GM12875 (cell line): ENCODE measurements at regions not wholly inside any gene's neighbourhood (a gene's known extent, or its start where the extent isn't known, plus 50 kb on each side); places are given as distances from the start of the nearest gene placed in this dataset.

Source experiments
- H3K4me3 ChIP-seq: one replicate; pipeline ENCODE4 v1.5.1; 2011; ENCODE audit warnings: low read depth, low read length, control low read depth
- TF ChIP-seq, protein P1 (sequence below): IDR thresholded peaks from 2 replicates; pipeline ENCODE4 v1.5.1; 2011; ENCODE audit warnings: low read depth, mild to moderate bottlenecking, control low read depth, inconsistent platforms, low read length, moderate library complexity, borderline replicate concordance; ENCODE audit not compliant: insufficient read depth

DNA sequence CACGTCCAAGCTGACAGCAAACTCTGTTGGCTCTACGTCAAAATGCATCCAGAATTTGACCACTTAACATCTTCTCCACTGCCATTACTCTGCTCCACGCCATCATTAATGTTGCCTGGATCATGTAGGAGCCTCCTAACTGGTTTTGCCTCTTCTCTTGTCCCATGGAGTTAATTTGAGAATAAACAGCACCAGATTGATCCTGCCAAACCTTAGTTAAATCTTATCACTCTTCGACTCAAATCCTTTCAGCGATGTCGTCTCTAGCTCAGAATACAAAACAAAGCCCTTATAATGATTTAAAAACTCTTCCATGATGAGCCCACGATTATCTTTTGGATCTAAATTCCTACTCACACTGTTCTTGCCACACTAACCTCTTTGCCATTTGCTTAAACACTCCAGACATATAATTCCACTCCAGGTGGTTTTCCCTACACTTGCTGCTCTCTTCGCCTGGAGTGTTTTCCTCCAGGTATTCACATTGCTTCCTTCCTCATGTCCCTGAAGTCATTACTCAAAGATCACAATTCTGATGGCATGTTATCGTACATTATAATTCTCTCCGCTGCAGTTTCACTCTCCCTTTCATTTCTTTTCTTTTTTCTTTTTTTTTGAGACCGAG lies 90.7 kb upstream of the KCNK2 start:
- TF ChIP-seq, protein P1, sequence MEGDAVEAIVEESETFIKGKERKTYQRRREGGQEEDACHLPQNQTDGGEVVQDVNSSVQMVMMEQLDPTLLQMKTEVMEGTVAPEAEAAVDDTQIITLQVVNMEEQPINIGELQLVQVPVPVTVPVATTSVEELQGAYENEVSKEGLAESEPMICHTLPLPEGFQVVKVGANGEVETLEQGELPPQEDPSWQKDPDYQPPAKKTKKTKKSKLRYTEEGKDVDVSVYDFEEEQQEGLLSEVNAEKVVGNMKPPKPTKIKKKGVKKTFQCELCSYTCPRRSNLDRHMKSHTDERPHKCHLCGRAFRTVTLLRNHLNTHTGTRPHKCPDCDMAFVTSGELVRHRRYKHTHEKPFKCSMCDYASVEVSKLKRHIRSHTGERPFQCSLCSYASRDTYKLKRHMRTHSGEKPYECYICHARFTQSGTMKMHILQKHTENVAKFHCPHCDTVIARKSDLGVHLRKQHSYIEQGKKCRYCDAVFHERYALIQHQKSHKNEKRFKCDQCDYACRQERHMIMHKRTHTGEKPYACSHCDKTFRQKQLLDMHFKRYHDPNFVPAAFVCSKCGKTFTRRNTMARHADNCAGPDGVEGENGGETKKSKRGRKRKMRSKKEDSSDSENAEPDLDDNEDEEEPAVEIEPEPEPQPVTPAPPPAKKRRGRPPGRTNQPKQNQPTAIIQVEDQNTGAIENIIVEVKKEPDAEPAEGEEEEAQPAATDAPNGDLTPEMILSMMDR, result no peak
- H3K4me3 ChIP-seq, result no peak overlapping the region

DNA sequence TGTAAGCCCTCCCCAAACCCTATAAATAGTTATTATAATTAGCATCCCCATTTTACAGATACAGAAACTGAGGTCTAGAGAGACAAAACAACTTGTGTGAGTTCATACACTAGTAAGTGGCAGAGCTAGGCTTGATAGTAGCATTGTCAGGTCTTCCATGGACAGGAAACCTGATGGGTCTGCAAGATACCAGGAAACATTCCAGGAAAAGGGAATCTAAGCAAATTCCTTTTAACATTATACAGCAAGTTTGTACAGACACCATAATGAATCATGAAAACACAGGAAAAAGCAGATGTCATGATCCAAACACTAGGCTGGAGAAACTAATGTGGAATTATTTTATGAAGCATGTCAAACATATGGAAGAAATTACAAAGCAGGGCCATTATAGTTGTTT lies 89.1 kb upstream of the KCNK2 start:
- TF ChIP-seq, protein P1, result no peak
- H3K4me3 ChIP-seq, result no peak overlapping the region

DNA sequence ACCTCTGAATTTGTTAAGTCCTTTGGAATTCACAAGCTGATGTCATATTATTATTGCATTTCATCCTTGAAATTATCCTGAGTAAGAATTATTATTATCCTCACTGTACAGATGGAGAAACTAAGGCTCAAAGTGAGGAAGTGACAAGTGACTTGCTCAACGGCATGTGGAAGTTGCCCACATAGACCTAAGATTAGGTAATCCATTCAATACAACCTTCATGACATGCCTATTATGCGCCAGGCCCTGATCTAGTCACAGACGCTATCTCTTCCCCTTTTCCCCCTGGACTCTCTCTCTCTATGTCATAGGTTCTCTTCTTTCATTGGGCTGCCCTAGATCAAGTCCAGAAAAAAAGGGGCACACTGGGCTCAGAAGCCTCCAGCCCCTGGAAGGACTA lies 84.9 kb upstream of the KCNK2 start:
- no peak overlapping the region for H3K4me3 ChIP-seq
- TF ChIP-seq, protein P1, result no peak

DNA sequence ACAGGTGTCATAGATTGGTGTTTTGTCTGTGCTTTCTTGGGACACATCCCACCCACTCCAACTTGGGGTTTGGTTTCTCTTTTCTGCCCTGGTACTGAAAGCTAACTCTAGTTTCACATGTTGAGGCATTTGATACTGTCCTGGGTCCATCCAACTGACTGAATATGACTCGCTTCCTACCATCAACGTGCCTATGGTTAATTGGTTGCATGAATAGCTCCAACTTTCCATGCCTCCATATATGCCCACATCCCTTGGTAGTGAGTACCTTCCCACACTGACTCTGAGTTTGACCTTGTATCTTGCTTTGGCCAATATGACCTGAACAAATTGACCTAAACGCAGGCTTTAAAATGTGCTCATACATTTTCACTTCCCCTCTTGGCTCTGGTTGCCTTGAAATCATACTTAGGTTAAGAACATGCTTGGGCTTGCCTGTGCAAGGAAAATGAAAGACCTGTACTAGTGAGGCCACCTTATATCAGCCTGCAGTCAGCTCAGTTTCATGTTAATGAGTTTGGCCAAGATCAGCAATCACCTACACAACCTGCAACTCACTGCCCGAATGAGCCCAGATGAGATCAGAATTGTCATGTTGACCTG lies 81.0 kb upstream of the KCNK2 start:
- TF ChIP-seq, protein P1, result no peak
- H3K4me3 ChIP-seq, result no peak overlapping the region

DNA sequence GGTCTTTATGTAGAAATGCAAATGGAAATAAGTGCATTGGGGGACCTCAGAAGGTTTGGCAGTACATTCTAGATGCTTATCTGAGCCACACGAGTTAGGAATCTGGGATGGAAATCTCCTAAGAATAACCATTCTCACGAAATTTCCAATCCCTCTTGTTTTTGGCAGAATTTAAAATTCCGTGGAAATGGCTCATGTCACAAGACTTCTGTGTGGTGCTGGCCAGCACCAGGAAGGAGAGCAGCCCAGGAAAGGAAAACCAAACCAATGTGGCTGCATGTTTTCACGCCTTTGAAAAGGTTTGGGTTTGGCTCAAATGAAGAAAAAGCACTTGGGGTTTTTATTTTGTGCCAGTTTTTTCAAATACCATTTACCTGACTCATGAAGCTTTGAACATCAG lies 80.1 kb upstream of the KCNK2 start:
- no peak overlapping the region for H3K4me3 ChIP-seq
- TF ChIP-seq, protein P1, result no peak

DNA sequence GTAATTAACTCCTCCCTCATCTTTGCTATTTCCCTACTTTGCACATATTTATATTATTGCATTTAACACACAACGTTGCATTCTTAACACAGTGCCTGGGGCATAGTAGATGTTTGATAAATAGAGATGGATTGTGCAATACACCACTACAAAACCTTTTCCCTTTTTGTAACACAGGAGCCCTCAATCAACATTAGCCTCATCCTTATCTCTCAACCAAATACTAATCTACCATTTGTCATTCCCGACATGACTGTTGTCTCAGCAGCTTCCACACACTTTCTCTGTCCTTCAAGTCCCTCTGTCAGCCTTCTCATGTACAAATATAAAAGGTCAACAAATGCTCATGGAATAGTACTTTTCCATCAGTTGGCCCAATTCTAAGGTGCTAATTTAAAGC lies 78.9 kb upstream of the KCNK2 start:
- TF ChIP-seq, protein P1, result no peak
- no peak overlapping the region for H3K4me3 ChIP-seq

DNA sequence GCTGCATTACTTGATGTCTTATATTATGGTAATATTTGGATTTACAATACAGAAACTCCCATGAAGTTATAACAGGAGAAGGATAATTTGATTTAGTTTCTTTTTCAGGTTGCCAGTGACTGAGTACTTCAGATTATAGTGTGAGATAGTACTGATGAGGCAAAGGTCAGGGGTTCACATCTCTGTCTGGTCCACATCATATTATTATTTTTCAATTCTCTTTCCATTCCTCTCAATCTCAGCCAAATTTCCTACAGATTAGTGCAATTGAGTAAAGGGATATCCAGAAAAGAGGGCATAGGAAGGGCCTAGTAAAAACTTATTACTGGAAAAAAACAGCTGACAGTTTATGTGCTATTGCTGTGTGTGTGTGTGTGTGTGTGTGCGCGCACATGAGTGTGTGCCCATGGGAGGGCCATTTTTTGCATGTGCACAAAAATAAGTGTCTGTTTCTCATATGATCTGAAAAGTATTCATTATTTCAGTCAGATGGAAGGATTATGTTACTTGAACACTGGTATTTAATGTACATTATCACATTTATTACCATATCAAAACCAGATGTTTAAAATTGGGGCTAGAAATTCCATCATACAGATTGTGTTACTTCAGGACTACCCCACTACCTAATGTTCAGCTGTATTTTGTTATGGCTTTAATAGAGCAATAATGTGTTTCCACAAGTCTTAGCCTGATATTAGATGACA lies 78.3 kb upstream of the KCNK2 start:
- H3K4me3 ChIP-seq, result no peak overlapping the region
- TF ChIP-seq, protein P1, result no peak
